C1 segment of cervical spinal cord (tissue), 14 donors: ENCODE measurements at regions not wholly inside any gene's neighbourhood (a gene's known extent, or its start where the extent isn't known, plus 50 kb on each side); places are given as distances from the start of the nearest gene placed in this dataset.
"Not testable (repeated sequence)": the region's sequence is repeated elsewhere in the genome, so short reads cannot be mapped to it uniquely, and the experiment has no call there.

Experiments
- DNase-seq, 14 donors: peaks; one replicate each; lab custom pipeline; 2025; lab: John Stamatoyannopoulos, UW

DNA sequence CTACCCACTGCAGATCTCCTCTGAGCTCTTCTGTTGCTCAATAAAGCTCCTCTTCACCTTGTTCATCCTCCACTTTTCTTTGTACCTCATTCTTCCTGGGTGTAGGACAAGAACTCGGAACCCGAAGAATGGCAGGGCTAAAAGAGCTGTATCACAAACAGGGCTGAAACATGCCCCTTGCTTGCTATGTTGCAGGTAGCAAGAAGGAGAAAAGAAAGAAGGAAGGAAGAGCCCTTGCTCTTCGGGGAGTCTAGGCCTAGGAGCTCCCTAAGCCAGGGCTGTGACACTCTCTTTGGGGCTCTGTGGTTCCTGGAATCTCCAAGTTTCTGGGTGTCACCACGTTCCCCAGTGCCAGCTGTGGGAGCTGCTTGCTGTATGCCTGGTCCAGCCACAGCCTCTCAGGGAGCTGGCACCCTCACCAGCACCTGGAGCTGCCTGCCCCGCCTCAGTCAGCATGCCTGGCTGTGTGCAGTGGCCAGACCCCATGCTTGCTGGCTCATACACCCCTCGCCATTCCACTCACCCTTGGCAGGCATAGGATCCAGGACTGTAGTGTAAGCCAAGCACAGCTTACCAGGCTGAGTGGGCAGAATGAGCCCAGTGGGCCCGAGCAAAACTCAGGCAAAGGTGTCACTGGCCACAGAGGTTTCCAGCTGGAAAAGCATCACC lies 274.8 kb upstream of the ADRA1B start:
- DNase-seq, result no peak

DNA sequence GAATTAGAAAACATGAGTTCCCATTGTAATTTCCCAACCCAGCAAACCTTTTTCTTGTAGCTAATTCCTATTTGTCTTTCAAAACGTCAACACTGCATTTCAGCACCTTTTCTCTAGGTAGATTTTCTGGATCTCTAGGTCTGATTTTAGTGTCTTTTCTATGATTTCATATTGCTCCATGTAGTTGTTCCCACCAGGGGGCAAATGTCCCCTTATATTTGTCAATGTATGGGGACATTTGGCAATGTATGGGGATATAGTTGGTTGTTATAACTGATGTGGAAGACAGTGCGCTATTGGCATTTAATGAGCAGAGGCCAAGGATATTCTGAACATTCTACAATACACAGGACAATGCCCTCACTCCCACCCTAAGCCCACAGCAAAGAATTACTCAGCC lies 273.9 kb upstream of the ADRA1B start:
- no peak for DNase-seq

DNA sequence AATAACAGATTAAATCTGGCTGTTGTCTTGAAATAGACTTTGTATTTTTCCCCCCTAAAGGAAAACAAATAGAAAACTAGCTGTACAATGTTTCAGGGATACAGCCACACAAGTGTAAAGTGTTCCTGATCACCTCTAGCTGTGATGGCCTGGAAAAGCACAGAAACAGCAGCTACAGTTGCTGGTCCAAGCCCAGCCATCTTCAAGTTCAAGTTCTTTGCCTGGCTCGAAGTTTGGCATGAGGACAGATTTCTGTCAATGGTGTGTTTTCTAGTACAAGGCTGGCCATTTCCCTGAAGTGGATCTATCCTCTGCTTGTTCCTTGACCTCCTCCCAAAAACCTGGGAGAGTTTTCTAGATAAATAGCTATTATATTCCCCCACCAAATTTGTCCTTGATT lies 272.2 kb upstream of the ADRA1B start:
- DNase-seq, result no peak

DNA sequence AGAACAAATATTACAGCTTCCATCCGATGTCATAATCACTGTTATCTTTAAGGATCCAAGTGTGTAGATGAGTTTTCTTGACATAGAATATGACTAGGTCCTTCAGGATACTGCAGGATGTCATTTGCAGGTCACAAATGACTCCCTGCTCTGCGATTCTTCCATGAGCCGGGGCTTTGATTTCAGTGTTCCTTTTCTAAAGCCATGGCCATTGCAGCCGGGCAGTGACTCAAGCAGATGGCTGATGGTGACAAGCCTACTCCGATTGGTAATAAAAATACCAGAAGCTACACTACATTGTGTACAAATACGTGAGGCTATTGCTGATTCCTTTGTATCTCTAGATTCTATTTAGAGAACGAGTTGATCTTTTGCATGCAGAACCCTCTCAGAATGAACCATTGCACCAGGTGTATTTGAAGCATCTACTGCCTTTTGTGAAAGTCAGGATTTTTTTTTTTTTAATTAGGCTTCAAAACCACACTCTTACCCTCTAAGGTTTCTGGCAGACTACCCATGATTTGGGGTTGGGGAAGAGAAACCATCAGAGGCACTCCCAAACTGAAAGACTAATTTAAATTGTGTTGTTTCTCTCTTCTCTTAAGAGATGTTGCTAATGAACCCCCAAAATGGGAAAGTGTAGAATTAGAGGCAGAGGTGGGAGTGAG lies 271.0 kb upstream of the ADRA1B start:
- DNase-seq, result no peak

DNA sequence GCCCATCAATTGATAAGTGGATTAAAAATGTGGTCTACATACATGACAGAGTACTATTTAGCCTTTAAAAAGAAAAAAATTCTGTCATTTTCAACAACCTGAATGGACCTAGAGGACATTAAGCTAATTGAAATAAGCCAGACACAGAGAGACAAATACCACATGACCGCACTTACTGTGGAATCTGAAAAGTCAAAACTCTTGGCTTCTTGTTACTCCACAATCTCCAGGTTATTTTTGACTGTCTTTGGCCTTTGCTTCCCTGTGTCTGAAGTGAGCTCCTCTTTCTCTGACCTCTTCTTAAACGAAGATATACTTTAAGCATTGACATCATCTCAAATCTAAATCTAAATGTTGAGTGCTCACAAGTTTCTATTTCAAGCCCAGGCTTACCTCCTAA lies 265.5 kb upstream of the ADRA1B start:
- no peak for DNase-seq

DNA sequence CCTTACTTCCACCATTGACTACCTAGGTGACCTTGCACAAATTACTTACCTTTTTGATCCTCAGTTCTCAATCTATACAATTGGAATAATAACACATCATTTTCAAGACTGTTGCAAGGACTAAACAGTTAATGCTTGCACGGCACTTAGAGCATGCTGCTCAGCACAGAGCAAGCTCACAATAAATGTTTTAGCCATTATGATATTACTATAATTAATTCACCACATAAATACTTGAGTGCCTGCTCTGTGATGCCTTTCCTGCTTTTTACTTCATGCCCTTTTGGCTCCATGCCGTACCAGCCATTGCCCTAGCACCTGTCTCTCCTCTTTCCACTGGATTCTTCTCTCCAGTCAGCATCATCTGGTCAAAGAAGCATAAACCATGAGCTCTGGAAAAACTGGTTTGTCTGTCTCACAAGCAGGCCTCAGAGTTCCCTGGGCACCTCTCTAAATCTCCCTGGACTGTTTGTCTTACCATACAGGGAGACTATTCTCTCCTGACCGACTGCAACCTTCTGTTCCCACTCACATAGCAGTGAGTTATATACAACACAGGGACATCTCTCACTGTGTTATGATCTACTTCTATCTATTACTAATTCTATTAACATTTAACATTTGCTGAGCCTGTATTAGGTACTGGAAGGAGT lies 260.4 kb upstream of the ADRA1B start:
- DNase-seq, result no peak

DNA sequence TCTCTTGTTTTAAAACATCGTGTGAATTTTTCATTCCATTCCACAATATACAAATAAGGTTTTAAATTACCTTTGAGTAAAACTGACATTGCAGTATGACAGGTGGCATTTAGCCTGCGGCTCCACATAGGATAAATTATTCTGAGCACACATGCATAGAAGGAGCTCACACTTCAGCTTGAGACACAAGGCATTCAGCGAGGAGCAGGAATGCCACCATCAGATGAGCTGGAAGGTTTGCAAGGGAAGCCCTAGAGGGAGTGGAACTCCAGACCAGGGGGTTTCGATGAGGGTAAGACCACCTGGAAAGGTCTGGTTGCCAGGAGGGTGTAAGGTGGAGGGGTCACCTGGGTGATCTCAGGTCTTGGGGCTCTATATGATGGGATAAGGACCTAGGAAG lies 259.0 kb upstream of the ADRA1B start:
- DNase-seq, result no peak

DNA sequence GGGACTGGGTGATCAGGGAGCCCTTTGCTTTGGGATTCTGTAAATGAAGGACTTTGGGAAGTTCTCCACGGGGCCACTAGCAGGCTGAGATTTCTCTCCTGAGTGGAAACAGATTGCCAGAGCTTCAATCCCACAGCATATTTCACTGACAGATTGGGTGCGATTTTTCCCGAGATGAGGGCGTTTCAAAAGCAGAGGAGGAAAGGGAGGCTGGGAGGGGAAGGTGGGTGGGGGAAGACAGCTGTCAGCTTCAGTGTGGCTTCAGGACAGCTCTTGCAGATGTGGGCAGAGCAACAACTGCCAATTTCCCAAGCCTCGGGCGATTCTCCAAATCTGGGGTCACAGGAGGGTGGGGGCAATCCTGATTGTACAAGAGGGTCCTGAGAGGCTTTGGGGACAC lies 258.5 kb upstream of the ADRA1B start:
- DNase-seq, result no peak

DNA sequence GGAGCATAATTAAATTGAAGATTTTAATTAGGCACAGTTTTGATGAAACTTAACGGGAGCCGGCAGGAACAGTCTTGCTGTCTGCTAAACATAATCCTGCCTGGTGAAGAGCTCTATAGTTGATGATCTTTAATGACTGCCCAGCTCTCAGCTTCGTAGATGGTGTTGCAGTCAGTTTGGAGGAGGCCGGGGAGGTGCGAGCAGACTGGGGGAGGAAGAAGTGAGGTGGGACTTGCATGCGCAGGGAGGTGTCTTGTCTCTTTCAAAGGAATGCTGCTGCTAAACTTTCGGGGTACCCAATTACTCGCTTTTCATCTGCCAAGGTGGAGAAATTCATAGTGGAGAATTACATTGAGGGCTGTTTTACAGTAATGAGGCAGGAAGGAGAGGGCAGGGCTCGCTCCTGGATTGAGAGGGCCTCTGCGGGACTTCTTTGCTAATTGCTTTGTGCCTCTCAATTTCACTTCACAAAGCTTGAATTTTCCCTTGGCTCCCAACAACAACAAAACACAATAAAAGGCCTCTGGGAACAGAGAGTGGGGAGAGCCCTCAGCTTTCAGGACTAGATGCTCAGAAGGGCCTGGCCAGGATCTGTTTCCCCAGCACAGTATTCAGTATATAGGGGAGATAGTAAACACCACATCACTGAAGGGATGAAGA lies 257.9 kb upstream of the ADRA1B start:
- no peak for DNase-seq

DNA sequence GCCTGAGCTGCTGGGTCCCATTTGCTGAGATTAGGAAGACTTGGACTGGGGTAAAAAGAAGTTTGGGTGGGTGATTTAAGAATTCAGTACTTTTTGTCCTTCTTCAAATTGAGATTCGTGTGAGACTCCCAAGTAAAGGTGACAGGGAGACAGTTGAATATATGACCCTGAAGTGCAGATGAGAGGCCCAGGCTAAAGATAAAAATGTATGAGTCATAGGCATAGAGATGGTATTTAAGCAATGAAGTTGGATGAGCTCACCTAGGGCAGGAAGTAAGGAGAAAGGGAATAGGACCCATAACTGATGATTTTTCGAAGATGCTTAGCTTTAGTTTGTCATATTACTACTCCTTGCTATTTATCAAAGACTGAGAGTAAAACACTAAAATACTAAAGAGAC lies 255.9 kb upstream of the ADRA1B start:
- no peak for DNase-seq

DNA sequence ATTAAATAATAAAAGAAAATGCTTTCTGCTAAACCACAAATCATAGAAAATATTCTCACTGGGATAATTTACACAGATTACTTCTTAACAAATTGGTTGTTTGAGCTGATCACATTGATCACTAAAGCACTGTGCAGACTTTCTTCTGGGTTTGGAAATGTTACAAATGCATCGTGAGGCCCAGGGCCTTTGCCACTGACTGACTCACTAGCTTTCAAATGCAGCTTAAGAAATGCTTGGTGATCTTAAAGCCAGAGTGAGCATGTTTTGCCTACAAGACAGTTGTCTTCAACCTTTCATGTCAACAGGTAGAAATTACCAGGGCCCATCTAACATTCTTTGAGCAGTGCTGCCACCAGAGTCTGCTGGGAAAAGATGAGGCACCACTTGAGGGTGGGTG lies 252.3 kb upstream of the ADRA1B start:
- no peak for DNase-seq

DNA sequence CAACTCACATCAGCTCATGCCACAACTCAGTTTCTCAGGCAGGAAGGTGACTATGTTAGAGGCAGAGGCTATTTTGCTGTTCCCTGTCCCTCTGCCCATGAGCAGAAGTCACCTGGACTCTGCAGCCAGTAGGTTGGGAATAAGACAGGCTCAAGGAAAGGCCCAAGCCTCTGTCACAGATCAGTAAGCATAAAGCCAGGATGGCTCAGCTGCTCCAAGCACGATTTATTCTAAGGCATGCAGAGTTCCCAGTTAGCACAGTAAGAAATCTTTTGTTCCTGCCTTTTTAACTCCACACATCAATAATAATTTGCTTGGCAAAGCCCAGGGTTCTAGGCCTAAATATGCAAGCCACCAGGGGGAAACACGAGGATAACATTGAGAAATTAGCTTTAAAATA lies 249.0 kb upstream of the ADRA1B start:
- DNase-seq, result no peak

DNA sequence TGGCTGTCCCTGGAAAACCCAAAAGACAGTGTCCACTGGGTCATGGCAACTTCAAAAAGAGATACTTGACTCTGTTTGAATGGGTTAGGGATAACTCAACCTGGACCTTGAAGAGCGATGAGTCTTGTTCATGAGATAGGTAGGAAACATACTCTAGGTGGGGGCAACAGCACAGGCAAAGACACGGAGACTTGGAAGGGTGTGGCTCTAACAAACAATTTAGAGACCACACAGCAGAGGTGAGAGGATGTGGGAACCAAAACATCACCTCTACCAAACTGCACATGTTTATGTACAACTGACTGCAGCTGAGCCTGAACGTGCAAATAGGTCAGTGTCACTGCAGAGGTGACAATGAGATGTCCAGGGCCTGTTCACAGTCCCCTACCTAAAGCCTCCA lies 247.7 kb upstream of the ADRA1B start:
- DNase-seq, result no peak

DNA sequence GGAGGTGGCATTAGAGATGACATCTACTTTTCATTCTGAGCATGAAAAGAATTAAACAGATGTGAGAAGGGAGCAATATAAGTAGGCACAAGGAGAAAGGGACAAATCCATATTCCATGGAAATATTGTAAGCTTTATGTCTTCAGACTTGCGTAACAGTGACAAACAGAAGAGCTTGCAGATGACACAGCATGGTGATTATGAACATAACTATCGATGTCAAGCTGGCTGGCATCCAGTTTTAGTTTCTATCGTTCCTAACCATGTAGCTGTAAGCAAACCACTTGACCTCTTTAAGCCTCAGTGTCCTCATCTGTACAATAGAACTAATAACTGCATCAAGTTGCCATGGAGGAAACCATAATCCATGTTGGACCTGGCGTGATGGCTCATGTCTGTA lies 246.7 kb upstream of the ADRA1B start:
- no peak for DNase-seq

DNA sequence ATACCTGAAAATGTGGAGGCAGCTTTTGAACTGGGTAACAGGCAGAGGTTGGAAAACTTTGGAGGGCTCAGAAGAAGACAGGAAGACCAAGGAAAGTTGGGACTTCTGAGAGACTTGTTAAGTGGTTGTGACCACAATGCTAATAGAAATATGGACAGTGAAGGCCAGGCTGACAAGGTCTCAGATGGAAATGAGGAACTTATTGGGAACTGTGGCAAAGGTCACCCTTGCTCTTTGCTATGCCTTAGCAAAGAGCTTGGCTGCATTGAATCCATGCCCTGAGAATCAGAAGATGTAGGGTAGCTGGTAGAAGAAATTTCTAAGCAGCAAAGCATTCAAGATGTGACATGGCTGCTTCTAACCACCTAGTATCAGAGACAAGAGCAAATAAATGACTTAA lies 244.4 kb upstream of the ADRA1B start:
- DNase-seq, result no peak

DNA sequence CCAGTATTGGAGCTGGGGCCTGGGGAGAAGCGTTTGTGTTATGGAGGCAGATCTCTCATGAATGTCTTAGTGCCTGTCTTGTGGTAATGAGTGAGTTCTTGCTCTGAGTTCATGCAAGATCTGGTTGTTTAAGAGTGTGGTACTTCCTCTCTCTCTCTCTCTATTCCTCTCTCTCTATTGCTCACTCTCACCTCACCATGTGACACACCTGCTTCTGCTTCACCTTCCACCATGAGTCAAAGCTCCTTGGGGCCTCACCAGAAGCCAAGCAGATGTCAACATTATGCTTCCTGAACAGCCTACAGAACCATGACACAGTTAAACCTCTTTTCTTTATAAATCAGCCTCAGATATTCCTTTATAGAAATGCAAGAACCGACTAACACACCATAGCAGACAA lies 242.7 kb upstream of the ADRA1B start:
- no peak for DNase-seq

DNA sequence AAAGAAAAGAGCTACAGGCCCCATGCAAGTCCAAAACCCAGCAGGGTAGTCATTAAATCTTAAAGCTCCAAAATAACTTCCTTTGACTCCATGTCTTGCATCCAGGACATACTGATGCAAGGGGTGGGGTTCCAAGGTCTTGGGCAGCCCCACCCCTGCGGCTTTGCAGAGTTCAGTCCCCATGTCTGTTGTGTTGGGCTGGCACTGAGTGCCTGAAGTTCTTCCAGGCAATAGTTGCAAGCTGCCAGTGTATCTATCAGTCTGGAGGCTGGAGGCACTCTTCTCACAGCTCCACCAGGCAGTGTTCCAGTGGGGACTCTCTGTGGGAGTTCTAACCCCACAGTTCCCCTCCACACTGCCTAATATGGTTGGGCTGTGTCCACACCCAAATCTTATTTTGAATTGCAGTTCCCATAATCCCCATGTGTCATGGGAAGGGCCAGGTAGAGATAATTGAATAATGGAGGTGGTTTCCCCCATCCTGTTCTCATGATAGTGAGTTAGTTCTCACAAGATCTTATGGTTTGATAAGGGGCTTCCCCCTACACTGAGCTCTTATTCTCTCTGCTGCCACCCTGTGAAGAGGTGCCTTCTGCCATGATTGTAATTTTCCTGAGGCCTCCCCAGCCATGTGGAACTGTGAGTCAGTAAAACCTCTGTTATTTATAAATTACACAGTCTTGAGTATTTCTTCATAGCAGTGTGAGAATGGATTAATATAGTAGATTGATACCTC lies 237.5 kb upstream of the ADRA1B start:
- no peak for DNase-seq

DNA sequence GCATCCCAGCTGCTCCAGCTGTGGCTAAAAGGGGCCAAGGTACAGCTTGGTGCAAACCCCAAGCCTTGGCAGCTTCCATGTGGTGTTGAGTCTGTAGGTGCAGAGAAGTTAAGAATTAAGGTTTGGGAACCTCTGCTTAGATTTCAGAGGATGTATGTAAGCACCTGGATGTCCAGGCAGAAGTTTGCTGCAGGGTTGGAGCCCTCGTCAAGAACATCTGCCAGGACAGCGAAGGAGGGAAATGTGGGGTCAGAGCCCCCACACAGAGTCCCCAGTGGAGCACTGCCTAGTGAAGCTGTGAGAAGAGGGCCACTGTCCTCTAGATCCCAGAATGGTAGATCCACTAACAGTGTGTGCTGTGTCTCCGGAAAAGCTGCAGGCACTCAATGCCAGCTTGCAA lies 236.2 kb upstream of the ADRA1B start:
- DNase-seq, result no peak

DNA sequence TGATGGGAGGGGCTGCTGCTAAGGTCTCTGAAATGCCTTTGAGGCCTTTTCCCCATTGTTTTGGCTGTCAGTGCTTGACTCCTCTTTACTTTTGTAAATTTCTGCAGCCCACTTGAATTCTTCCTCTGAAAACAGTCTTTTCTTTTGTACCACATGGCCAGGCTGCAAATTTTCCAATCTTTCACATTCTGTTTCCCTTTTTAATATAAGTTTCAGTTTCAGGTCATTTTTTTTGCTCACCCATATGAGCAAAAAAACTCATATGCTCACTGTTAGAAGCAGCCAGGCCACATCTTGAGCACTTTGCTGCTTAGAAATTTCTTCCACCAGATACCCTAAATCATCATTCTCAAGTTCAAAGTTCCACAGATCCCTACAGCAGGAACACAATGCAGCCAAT lies 234.6 kb upstream of the ADRA1B start:
- no peak for DNase-seq

DNA sequence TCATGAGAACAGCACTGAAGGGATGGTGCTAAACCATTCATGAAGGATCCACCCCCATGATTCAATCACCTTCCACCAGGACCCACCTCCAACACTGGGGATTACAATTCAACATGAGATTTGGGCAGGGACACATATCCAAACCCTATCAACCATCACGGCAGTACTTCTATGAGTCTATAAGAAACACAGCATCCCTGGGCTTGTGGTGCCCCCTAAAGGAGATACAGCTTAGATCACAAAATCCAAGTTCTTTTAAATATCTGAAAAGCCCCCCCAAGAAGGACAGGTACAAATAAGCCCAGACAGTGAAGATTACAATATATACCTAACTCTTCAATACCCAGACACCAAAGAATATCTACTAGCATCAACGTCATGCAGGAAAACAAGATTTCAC lies 233.7 kb upstream of the ADRA1B start:
- no peak for DNase-seq

DNA sequence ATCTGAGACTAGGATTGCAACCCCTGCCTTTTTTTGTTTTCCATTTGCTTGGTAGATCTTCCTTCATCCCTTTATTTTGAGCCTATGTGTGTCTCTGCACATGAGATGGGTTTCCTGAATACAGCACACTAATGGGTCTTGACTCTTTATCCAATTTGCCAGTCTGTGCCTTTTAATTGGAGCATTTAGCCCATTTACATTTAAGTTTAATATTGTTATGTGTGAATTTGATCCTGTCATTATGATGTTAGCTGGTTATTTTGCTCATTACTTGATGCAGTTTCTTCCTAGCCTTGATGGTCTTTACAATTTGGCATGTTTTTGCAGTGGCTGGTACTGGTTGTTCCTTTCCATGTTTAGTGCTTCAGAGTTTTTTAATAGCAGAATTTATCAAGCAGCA lies 228.4 kb upstream of the ADRA1B start:
- DNase-seq, result not testable (repeated sequence)

DNA sequence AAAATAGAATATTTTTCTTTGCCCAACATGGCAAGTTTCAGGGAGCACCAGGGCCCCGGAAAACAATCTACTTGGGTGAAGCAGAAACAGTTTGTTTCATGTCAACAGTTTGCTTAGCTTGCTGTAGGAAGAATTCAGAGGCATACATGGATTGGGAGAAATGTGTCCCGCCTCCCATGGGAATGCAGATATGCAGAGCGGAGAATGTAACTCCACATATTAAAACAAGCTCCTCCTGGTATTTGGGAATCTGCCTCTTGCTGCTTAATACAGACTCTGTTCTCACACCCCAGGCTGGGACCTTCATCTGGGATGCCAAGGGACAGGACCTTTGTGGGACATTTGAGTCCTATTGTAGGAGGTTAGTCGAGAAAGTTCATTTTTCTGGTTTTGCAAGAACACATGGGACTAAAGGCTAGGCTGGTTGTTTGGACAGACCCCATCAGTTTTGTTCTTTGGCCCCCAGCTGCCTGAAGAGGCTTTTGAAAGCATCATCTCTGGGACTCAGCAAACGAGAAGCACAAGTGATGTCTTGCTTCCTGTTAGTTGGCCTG lies 220.5 kb upstream of the ADRA1B start:
- no peak for DNase-seq
